ENCODE measurements at regions not wholly inside any gene's neighbourhood (a gene's known extent, or its start where the extent isn't known, plus 50 kb on each side); places are given as distances from the start of the nearest gene placed in this dataset.
A peak's percentile ranks its signal among the peaks of the same experiment; 100 is the strongest.
"Not testable (repeated sequence)": the region's sequence is repeated elsewhere in the genome, so short reads cannot be mapped to it uniquely, and the experiment has no call there.

DNA sequence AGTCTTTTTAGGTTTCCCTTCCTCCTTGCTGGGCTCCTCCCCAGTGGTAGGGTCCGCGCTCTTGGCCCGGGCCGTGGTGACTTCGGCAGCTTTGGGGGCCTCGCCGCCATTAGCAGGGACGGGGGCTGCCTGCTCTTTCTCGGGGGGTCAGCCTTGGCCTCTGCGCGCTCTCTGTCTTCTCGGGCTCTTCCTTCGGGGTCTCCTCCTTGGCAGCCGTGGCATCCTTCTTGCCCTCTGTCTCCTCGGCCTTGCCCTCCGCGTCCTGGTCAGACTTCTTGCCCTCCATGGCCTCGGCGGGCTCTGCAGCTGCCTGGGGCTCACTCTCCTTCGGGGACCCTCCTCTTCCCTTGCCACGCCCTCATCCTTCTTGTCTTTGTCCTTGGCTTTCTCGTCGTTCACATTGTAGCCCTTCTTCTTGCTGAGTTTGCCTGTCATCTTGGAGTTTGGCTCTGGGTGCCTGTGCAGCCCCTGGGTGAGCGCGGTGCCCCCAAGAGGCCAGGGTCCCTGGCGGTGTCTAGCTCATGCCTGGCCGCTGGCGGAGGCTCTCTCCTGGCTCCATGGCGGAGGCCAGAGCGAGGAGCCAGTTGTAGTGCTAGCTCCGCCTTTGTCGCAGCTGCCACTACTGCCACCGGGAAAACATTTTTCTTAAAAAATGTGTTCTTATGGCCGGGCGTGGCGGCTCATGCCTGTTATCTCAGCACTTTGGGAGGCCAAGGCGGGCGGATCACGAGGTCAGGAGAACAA lies 283.0 kb upstream of the SGCG start:
- no peaks in the 10 kb centered on the region for H3K27me3 ChIP-seq
- no peak overlapping the region for H3K4me3 ChIP-seq
- TF ChIP-seq, protein P1, sequence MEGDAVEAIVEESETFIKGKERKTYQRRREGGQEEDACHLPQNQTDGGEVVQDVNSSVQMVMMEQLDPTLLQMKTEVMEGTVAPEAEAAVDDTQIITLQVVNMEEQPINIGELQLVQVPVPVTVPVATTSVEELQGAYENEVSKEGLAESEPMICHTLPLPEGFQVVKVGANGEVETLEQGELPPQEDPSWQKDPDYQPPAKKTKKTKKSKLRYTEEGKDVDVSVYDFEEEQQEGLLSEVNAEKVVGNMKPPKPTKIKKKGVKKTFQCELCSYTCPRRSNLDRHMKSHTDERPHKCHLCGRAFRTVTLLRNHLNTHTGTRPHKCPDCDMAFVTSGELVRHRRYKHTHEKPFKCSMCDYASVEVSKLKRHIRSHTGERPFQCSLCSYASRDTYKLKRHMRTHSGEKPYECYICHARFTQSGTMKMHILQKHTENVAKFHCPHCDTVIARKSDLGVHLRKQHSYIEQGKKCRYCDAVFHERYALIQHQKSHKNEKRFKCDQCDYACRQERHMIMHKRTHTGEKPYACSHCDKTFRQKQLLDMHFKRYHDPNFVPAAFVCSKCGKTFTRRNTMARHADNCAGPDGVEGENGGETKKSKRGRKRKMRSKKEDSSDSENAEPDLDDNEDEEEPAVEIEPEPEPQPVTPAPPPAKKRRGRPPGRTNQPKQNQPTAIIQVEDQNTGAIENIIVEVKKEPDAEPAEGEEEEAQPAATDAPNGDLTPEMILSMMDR (IDR thresholded peaks at IDR 0.05): no peak
- TF ChIP-seq POLR2A (IDR thresholded peaks at IDR 0.05): no peak
- H3K27ac ChIP-seq: no peak overlapping the region
- H3K9me3 ChIP-seq: no peaks in the 10 kb centered on the region
- DNase-seq: no peak
- no peaks in the 10 kb centered on the region for H3K4me1 ChIP-seq
- H3K36me3 ChIP-seq: no peaks in the 10 kb centered on the region

DNA sequence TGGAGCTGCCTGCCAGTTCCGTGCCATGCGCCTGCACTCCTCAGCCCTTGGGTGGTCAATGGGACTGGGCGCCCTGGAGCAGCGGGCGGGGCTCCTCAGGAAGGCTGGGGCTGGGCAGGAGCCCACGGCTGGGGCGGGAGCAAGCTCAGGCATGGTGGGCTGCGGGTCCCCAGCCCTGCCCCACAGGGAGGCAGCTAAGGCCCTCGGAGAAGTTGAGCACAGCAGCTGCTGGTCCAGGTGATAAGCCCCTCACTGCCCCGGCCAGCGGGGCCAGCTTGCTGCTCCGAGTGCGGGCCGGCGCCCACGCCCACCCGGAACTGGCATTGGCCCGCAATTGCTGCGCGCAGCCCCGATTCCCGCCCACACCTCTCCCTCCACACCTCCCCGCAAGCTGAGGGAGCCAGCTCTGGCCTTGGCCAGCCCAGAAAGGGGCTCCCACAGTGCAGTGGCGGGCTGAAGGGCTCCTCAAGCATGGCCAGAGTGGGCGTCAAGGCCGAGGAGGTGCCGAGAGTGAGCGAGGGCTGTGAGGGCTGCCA lies 280.3 kb upstream of the SGCG start:
- not testable (repeated sequence) for DNase-seq, H3K27ac ChIP-seq, H3K4me3 ChIP-seq, H3K36me3 ChIP-seq, H3K9me3 ChIP-seq, H3K27me3 ChIP-seq, H3K4me1 ChIP-seq

DNA sequence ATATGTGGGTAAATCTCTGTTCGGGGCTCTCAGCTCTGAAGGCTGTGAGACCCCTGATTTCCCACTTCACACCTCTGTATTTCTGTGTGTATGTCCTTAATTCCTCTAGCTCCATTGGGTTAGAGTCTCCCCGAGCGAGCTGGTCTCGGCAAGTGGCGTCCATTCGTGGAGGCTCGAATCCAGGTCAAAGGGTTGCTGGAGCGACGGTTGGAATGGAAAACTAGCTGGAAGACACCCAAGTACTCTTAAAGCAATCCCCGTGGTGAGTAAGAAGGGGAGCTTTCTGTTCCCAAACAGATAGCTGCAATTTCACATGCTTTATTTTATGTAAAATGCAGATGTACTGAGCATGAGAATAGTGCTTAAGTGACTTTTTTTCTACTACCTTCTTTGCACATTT lies 277.5 kb upstream of the SGCG start:
- H3K27me3 ChIP-seq: no peaks in the 10 kb centered on the region
- DNase-seq: no peak
- no peaks in the 10 kb centered on the region for H3K4me1 ChIP-seq
- H3K4me3 ChIP-seq: no peak overlapping the region
- H3K9me3 ChIP-seq: no peaks in the 10 kb centered on the region
- H3K27ac ChIP-seq: no peak overlapping the region
- H3K36me3 ChIP-seq: no peaks in the 10 kb centered on the region
- TF ChIP-seq POLR2A (IDR thresholded peaks at IDR 0.05): no peak
- TF ChIP-seq, protein P1 (IDR thresholded peaks at IDR 0.05): no peak

DNA sequence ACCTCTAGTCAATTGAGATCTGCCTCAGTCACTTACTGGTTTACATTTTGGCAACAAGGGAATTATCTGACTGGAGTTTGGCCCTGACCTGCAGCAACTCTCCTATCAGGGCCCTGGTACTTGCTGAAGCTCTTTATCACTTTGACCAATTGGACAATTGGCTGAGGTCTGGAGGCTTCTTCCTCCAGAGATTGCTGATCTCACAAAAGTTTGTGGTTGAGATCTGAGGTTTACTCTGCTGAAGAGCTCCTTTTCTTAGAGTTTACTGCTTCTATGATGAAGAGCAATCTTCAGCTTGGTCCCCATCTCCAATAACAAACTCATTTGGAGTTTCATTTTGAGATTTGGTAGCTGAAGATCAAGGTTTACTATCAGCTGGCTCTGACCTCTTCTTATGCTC lies 276.9 kb upstream of the SGCG start:
- H3K4me3 ChIP-seq: no peak overlapping the region
- TF ChIP-seq, protein P1 (IDR thresholded peaks at IDR 0.05): no peak
- no peak for TF ChIP-seq POLR2A (IDR thresholded peaks at IDR 0.05)

DNA sequence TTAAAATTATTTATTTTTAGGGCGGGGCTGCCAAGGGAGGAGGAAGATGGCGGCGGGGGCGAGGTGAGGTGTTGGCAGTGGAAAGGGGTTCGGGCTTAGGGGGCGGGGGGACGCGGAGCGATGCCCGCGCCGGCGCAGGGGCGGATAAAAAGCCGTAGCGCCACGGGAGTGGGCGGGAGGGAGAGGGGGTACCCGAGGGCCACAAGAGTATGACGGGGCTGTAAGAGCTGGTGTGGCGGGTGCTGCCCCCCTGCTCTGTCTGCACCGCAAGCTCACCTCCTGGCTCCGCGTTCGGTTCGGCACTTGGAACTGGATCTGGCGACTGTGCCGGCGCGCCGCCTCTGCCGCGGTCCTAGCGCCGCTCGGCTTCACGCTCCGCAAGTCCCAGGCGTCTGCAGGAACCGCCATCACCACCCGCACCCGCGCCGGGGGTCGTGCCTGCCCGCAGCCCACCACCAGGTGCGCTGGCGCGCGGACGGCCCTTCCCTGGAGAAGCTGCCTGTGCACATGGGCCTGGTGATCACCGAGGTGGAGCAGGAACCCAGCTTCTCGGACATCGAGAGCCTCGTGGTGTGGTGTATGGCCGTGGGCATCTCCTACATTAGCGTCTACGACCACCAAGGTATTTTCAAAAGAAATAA lies 265.2 kb upstream of the SGCG start:
- no peak for DNase-seq

More for the DNA sequence above, 276.9 kb upstream of the SGCG start:
- Histone ChIP-seq H3K27ac (no peak overlapping the region), H3K9me3 (no peaks in the 10 kb centered on the region), H3K27me3 (no peaks in the 10 kb centered on the region), H3K36me3 (no peaks in the 10 kb centered on the region), H3K4me1 (no peaks in the 10 kb centered on the region)
- DNase-seq: no peak

DNA sequence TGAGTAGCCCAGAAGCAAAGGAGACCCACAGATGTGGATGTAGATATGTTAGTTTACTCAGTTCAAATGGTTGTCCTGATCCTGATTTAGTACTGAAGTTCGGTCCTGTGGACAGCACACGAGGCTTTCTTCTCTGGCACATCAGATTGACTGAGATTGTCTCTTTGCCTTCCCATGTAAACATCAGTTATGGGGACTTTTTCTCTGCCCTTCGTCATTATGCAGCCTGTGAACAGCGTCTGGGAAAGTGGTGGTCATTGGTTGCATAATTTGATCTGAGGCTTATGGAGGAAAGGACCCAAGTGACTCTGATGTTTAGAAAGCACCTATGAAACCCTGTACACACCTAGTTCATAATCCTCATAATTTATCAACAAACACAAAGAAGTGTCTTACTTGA lies 264.5 kb upstream of the SGCG start:
- not testable (repeated sequence) for H3K9me3 ChIP-seq, H3K36me3 ChIP-seq, DNase-seq, H3K27me3 ChIP-seq, H3K4me1 ChIP-seq, H3K27ac ChIP-seq
- peak overlapping the region in 1 of 4 donors; percentile 60 for H3K4me3 ChIP-seq

More for the DNA sequence above, 265.2 kb upstream of the SGCG start:
- H3K27me3 ChIP-seq: no peaks in the 10 kb centered on the region
- H3K36me3 ChIP-seq: no peaks in the 10 kb centered on the region
- peak overlapping the region; percentile 30 to 60 (median 46) for H3K4me3 ChIP-seq
- H3K4me1 ChIP-seq: no peaks in the 10 kb centered on the region
- H3K9me3 ChIP-seq: no peaks in the 10 kb centered on the region
- peak overlapping the region in 2 of 4 donors; percentile 35 to 47 for H3K27ac ChIP-seq
- no peak for TF ChIP-seq POLR2A (IDR thresholded peaks at IDR 0.05)
- TF ChIP-seq, protein P1 (IDR thresholded peaks at IDR 0.05): no peak
